GM18951 (cell line): ENCODE measurements at regions not wholly inside any gene's neighbourhood (a gene's known extent, or its start where the extent isn't known, plus 50 kb on each side); places are given as distances from the start of the nearest gene placed in this dataset.
"Not testable (repeated sequence)": the region's sequence is repeated elsewhere in the genome, so short reads cannot be mapped to it uniquely, and the experiment has no call there.

Experiments used
- POLR2A ChIP-seq: IDR thresholded peaks from 4 replicates; pipeline ENCODE4 v1.6.1; 2011; ENCODE audit warnings: mild to moderate bottlenecking; ENCODE audit not compliant: insufficient read length, insufficient read depth; ENCODE audit errors: extremely low read depth
- in situ Hi-C: fragments of 300-500 bp; cut with MboI; formaldehyde crosslinking; loops from one replicate; pipeline ENCODE4 v1.12.0; 2022; ENCODE audit warnings: low sequenced_read_pairs, mixed read lengths, inconsistent platforms; ENCODE audit not compliant: unreplicated experiment

- in situ Hi-C loops = no loop called here
- TF ChIP-seq POLR2A = no peak
Observed at GRCh38 chr20:56914532-56914931, 285.4 kb downstream of the TFAP2C start.

GRCh38 chr20:56916345-56916622 lies 287.2 kb downstream of the TFAP2C start:
- in situ Hi-C loops = no loop called here
- TF ChIP-seq POLR2A = no peak

- in situ Hi-C loops = not testable (repeated sequence)
Observed at GRCh38 chr20:56920041-56920440, 290.9 kb downstream of the TFAP2C start.

GRCh38 chr20:56922497-56922896 lies 293.4 kb downstream of the TFAP2C start:
- TF ChIP-seq POLR2A = no peak
- in situ Hi-C loops = no loop called here

GRCh38 chr20:56924292-56925081 lies 295.4 kb downstream of the TFAP2C start:
- no peak for TF ChIP-seq POLR2A
- in situ Hi-C loops = no loop called here

- in situ Hi-C loops = no loop called here
- TF ChIP-seq POLR2A = no peak
Observed at GRCh38 chr20:56925082-56925830, 296.1 kb downstream of the TFAP2C start.

GRCh38 chr20:56925831-56926170 lies 296.7 kb downstream of the TFAP2C start:
- TF ChIP-seq POLR2A = no peak
- in situ Hi-C loops = no loop called here

- in situ Hi-C loops = no loop called here
- no peak for TF ChIP-seq POLR2A
Observed at GRCh38 chr20:56926501-56926900, 297.4 kb downstream of the TFAP2C start.

- in situ Hi-C loops = no loop called here
- TF ChIP-seq POLR2A = no peak
Observed at GRCh38 chr20:56927127-56927526, 298.0 kb downstream of the TFAP2C start.

GRCh38 chr20:56928007-56928406 lies 298.9 kb downstream of the TFAP2C start:
- in situ Hi-C loops = no loop called here
- no peak for TF ChIP-seq POLR2A

GRCh38 chr20:56929606-56930005 lies 300.5 kb downstream of the TFAP2C start:
- in situ Hi-C loops = no loop called here
- no peak for TF ChIP-seq POLR2A

GRCh38 chr20:56930876-56931275 lies 301.8 kb downstream of the TFAP2C start:
- TF ChIP-seq POLR2A = no peak
- in situ Hi-C loops = no loop called here

GRCh38 chr20:56932575-56933330 lies 303.6 kb downstream of the TFAP2C start:
- TF ChIP-seq POLR2A = no peak

GRCh38 chr20:56933331-56933698 lies 304.2 kb downstream of the TFAP2C start:
- no peak for TF ChIP-seq POLR2A
- in situ Hi-C loops = no loop called here

More at GRCh38 chr20:56932575-56933330, 303.6 kb downstream of the TFAP2C start:
- in situ Hi-C loops = no loop called here
